GM10248 (cell line): ENCODE measurements at regions not wholly inside any gene's neighbourhood (a gene's known extent, or its start where the extent isn't known, plus 50 kb on each side); places are given as distances from the start of the nearest gene placed in this dataset.

ENCODE experiments used
- CTCF ChIA-PET: fragments of 300-600 bp; sonication (Branson Sonifier 250); formaldehyde crosslinking; extraction: SDS; loops from one replicate; lab custom pipeline; 2021; ENCODE audit warnings: antibody characterized with exemption; lab: Yijun Ruan, JAX
- POLR2A ChIA-PET: fragments of 350-650 bp; sonication (Branson Sonifier 250); formaldehyde crosslinking; extraction: SDS; loops from one replicate; lab custom pipeline; 2020; ENCODE audit warnings: antibody characterized with exemption; lab: Yijun Ruan, JAX
- DNase-seq: peaks from one replicate; pipeline ENCODE4 v3.0.0; 2012; ENCODE audit errors: extremely low spot score
- CTCF ChIP-seq: IDR thresholded peaks from 2 replicates; pipeline ENCODE4 v1.5.1; 2012; ENCODE audit warnings: mild to moderate bottlenecking, low read depth; ENCODE audit errors: extremely low read depth, missing control alignments, control extremely low read depth

GRCh38 chr5:152135827-152136226 lies 211.2 kb upstream of the GLRA1 start:
- TF ChIP-seq CTCF = no peak
- CTCF ChIA-PET = interaction anchor here (1.8 to 2.4 kb wide), 2 partner anchors 8 to 310 kb away, joined by 6 to 17 read pairs; no protein-coding TSS in a partner anchor
- DNase-seq = no peak
- POLR2A ChIA-PET = no interaction called here

- no peak for DNase-seq
- TF ChIP-seq CTCF = no peak
- POLR2A ChIA-PET = no interaction called here
- CTCF ChIA-PET = interaction anchor here (1.2 to 2.0 kb wide), 2 partner anchors 17 to 299 kb away, joined by 3 to 7 read pairs; no protein-coding TSS in a partner anchor
Observed at GRCh38 chr5:152125661-152126205, 201.1 kb upstream of the GLRA1 start.

- no peak for TF ChIP-seq CTCF
- ChIA-PET CTCF (interaction anchor here (1.2 to 2.0 kb wide), 2 partner anchors 14 to 18 kb away, joined by 5 to 7 read pairs; no protein-coding TSS in a partner anchor), POLR2A (no interaction called here)
- DNase-seq = no peak
Observed at GRCh38 chr5:152124409-152125041, 199.9 kb upstream of the GLRA1 start.

GRCh38 chr5:152118676-152119470 lies 194.2 kb upstream of the GLRA1 start:
- no peak for TF ChIP-seq CTCF
- ChIA-PET CTCF (interaction anchor here (1.1 kb wide), 1 partner anchor 294 kb away, joined by 3 read pairs; no protein-coding TSS in a partner anchor), POLR2A (no interaction called here)
- no peak for DNase-seq

GRCh38 chr5:152116934-152117333 lies 192.3 kb upstream of the GLRA1 start:
- TF ChIP-seq CTCF = no peak
- CTCF ChIA-PET = interaction anchor here (0.9 to 1.4 kb wide), 2 partner anchors 12 to 13 kb away, joined by 3 read pairs; no protein-coding TSS in a partner anchor
- DNase-seq = no peak
- POLR2A ChIA-PET = no interaction called here

GRCh38 chr5:152113401-152113800 lies 188.8 kb upstream of the GLRA1 start:
- no peak for DNase-seq
- POLR2A ChIA-PET = no interaction called here
- CTCF ChIA-PET = interaction anchor here (1.0 to 1.1 kb wide), 2 partner anchors 26 kb away, joined by 3 to 4 read pairs; no protein-coding TSS in a partner anchor
- TF ChIP-seq CTCF = no peak
